ENCODE measurements at regions not wholly inside any gene's neighbourhood (a gene's known extent, or its start where the extent isn't known, plus 50 kb on each side); places are given as distances from the start of the nearest gene placed in this dataset.

GRCh38 chr10:58003945-58004344 lies 263.7 kb downstream of the IPMK start:
- DNase-seq, result no peak

GRCh38 chr10:58001159-58001558 lies 266.5 kb downstream of the IPMK start:
- no peak for DNase-seq

GRCh38 chr10:57996536-57996935 lies 271.2 kb downstream of the IPMK start:
- no peak for DNase-seq

- DNase-seq, result no peak
Measured at GRCh38 chr10:57993302-57993701, 274.4 kb downstream of the IPMK start.

GRCh38 chr10:57992321-57993077 lies 275.2 kb downstream of the IPMK start:
- DNase-seq, result no peak

GRCh38 chr10:57988964-57989363 lies 278.7 kb downstream of the IPMK start:
- DNase-seq, result no peak

GRCh38 chr10:57987055-57987721 lies 280.5 kb downstream of the IPMK start:
- no peak for DNase-seq

- no peak for DNase-seq
Measured at GRCh38 chr10:57986422-57986821, 281.3 kb downstream of the IPMK start.

- DNase-seq, result no peak
Measured at GRCh38 chr10:57983281-57983791, 284.4 kb downstream of the IPMK start.

GRCh38 chr10:57982091-57982490 lies 285.6 kb downstream of the IPMK start:
- DNase-seq, result no peak

- no peak for DNase-seq
Measured at GRCh38 chr10:57979956-57980355, 287.7 kb downstream of the IPMK start.

- DNase-seq, result no peak
Measured at GRCh38 chr10:57979491-57979890, 288.2 kb downstream of the IPMK start.

- DNase-seq, result no peak
Measured at GRCh38 chr10:57977262-57977661, 290.4 kb downstream of the IPMK start.

- no peak for DNase-seq
Measured at GRCh38 chr10:57973451-57973850, 294.2 kb downstream of the IPMK start.

- no peak for DNase-seq
Measured at GRCh38 chr10:57972783-57973182, 294.9 kb downstream of the IPMK start.

GRCh38 chr10:57968328-57969016 lies 299.2 kb downstream of the IPMK start:
- DNase-seq, result no peak

- no peak for DNase-seq
Measured at GRCh38 chr10:57964351-57964750, 303.3 kb downstream of the IPMK start.

GRCh38 chr10:57963546-57963945 lies 304.1 kb downstream of the IPMK start:
- no peak for DNase-seq

- DNase-seq, result no peak
Measured at GRCh38 chr10:57962839-57963238, 304.9 kb downstream of the IPMK start.

- DNase-seq, result no peak
Measured at GRCh38 chr10:57961487-57961886, 306.2 kb downstream of the IPMK start.

- DNase-seq, result no peak
Measured at GRCh38 chr10:57960406-57960805, 307.3 kb downstream of the IPMK start.

GRCh38 chr10:57959318-57960006 lies 308.2 kb downstream of the IPMK start:
- DNase-seq, result no peak

- DNase-seq, result no peak
Measured at GRCh38 chr10:57955076-57955475, 312.6 kb downstream of the IPMK start.

Data from effector CD4-positive, alpha-beta T cell (primary cell).